T-helper 2 cell treated with Interferon-gamma antibody and Interleukin-4, amounts not matched to agents 100 ng/mL and 5 ng/mL, for 36 hours (primary cell): ENCODE measurements at regions not wholly inside any gene's neighbourhood (a gene's known extent, or its start where the extent isn't known, plus 50 kb on each side); places are given as distances from the start of the nearest gene placed in this dataset.
"Not testable (repeated sequence)": the region's sequence is repeated elsewhere in the genome, so short reads cannot be mapped to it uniquely, and the experiment has no call there.

Experiments used
- intact Hi-C: fragments of 100-400 bp; cut with micrococcal nuclease; formaldehyde crosslinking; loops from one replicate; pipeline ENCODE4 v1.15.1; 2023

DNA sequence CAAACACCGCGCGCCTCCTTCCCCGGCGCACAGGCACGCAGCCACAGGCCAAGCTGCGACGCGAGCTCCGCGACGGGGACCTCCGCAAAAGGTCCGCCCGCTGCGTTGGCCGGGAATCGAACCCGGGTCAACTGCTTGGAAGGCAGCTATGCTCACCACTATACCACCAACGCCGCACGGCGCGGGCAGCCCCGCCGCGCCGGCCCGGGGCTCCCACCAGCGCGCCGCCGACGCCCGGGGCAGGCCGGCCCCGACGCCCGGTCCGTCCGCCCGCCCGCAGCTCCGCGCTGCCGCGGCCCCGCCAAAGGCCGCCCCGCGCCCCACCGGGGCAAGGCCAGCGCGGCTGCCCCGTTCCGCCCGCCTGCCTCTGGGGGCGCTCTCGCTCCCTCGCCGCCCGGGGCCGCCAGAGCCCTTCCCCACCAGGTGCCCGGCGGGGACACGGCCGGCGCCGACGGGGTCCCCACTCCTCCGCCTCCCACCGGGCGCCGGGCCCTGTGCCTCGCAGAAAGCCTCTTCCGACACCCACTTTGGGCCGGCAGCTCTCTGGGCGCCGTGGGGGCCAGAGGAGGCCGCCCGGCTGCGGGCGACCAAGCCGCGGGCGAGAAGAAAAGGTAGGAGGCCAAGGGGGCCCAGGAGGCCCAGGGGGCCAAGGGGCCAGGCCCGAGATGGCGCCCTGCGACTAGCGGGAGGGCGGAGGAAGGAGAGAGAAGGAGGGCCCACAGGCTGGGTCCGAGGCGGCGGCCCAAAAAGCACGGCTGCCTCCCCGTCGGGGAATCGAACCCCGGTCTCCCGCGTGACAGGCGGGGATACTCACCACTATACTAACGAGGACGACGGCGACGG is 50.2 kb upstream of the FCGR2A start:
- intact Hi-C loops = not testable (repeated sequence)

- intact Hi-C loops = not testable (repeated sequence)
Measured at GRCh38 chr1:161453950-161454864, 51.0 kb upstream of the FCGR2A start.

DNA sequence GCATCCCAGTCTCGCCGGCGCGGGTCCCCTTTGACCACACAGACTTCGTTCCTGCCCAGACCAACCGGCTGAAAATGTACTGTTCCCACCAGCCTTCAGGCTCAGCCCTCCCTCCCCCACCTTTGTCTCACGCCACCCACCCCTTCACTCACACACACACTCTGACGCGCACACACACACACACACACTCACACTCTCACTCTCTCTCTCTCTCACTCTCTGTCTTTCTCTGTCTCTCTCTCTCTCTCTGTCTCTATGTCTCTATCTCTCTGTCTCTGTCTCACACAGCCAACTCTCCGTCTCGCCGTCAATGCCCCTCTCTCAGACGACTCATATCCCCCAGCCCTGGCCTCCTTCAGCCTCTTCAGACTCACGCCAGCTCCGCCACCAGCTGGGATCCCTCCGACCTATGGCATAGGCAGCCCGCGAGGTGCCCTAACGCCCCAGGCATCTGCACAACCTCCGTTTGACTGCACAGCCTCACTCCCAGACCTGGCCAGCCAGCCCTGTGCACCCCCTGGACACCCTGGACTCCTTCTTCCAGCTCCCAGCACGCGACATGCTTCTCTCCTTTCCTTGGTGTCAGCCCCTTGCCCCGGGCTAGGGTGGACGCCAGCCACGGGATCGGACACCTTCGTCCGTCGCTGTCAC is 53.4 kb upstream of the FCGR2A start:
- intact Hi-C loops = not testable (repeated sequence)

DNA sequence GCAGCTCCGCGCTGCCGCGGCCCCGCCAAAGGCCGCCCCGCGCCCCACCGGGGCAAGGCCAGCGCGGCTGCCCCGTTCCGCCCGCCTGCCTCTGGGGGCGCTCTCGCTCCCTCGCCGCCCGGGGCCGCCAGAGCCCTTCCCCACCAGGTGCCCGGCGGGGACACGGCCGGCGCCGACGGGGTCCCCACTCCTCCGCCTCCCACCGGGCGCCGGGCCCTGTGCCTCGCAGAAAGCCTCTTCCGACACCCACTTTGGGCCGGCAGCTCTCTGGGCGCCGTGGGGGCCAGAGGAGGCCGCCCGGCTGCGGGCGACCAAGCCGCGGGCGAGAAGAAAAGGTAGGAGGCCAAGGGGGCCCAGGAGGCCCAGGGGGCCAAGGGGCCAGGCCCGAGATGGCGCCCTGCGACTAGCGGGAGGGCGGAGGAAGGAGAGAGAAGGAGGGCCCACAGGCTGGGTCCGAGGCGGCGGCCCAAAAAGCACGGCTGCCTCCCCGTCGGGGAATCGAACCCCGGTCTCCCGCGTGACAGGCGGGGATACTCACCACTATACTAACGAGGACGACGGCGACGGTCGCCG is 57.4 kb upstream of the FCGR2A start:
- intact Hi-C loops = not testable (repeated sequence)

- intact Hi-C loops = not testable (repeated sequence)
Measured at GRCh38 chr1:161447040-161447759, 58.1 kb upstream of the FCGR2A start.

- intact Hi-C loops = not testable (repeated sequence)
Measured at GRCh38 chr1:161444725-161445124, 60.5 kb upstream of the FCGR2A start.

- intact Hi-C loops = not testable (repeated sequence)
Measured at GRCh38 chr1:161444255-161444654, 61.0 kb upstream of the FCGR2A start.

DNA sequence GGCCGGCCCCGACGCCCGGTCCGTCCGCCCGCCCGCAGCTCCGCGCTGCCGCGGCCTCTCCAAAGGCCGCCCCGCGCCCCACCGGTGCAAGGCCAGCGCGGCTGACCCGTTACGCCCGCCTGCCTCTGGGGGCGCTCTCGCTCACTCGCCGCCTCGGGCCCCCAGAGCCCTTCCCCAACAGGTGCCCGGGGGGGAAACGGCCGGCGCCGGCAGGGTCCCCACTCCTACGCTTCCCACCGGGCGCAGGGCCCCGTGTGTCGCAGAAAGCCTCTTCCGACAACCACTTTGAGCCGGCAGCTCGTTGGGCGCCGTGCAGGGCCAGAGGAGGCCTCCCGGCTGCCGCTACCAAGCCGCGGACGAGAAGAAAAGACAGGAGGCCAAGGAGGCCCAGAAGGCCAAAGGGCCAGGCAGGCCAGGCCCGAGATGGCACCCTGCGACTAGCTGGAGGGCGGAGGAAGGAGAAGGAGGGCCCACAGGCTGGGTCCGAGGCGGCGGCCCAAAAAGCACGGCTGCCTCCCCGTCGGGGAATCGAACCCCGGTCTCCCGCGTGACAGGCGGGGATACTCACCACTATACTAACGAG is 64.9 kb upstream of the FCGR2A start:
- intact Hi-C loops = no loop called here

- intact Hi-C loops = loop anchor here (5.0 kb wide), 1 partner anchor 42 kb away; no protein-coding TSS in a partner anchor
Measured at GRCh38 chr1:161439280-161440232, 65.7 kb upstream of the FCGR2A start.

DNA sequence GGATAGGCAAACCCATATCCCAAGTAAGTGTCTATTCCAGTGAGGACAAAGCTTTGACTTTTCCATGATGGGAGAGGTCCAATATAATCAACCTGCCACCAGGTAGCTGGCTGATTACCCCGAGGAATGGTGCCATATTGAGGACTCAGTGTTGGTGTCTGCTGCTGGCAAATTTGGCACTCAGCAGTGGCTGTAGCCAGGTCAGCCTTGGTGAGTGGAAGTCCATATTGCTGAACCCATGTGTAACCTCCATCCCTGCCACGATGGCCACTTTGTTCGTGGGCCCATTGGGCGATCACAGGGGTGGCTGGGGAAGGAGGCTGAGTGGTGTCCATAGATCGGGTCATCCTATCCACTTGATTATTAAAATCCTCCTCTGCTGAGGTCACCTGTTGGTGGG is 65.5 kb upstream of the CFAP126 start:
- intact Hi-C loops = not testable (repeated sequence)

DNA sequence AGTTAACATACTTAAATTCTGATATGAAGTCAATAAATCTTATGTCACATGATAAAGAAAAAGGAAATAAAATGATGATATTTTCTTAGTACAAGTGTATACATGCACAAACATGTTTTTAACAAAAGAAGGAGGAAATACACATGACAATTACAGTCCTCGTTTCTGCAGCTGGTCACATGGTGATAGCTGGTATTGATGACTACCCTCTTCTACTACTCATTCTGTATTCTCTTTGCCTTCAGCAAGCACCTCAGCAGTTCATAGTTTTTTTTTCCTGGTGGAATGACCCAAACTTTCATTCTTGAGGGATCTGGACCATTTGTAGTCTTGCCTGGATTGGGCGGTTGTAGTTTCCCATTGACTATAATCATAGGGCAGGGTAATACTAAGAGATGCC is 64.4 kb upstream of the CFAP126 start:
- intact Hi-C loops = no loop called here

- intact Hi-C loops = no loop called here
Measured at GRCh38 chr1:161427733-161428516, 60.2 kb upstream of the CFAP126 start.

GRCh38 chr1:161422914-161423313 is 55.2 kb upstream of the CFAP126 start:
- intact Hi-C loops = loop anchor here (1.0 kb wide), 1 partner anchor 24 kb away; no protein-coding TSS in a partner anchor

- intact Hi-C loops = no loop called here
Measured at GRCh38 chr1:161421456-161421855, 53.8 kb upstream of the CFAP126 start.

- intact Hi-C loops = no loop called here
Measured at GRCh38 chr1:161420763-161421455, 53.2 kb upstream of the CFAP126 start.

DNA sequence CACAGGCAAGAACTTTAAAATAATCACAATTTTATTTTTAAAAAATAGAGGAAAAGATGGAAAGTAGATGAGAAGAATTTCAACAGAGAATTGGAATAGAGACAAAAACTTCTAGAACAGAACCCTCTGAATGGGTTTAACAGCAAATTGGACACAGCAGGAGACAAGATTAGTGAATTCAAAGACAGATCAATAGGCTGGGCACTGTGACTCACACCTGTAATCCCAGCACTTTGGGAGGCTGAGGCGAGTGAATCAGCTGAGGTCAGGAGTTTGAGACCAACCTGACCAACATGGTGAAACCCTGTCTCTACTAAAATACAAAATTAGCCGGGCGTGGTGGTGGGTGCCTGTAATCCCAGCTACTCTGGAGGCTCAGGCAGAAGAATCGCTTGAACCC is 49.9 kb upstream of the CFAP126 start:
- intact Hi-C loops = not testable (repeated sequence)
